ENCODE measurements at regions not wholly inside any gene's neighbourhood (a gene's known extent, or its start where the extent isn't known, plus 50 kb on each side); places are given as distances from the start of the nearest gene placed in this dataset.

DNA sequence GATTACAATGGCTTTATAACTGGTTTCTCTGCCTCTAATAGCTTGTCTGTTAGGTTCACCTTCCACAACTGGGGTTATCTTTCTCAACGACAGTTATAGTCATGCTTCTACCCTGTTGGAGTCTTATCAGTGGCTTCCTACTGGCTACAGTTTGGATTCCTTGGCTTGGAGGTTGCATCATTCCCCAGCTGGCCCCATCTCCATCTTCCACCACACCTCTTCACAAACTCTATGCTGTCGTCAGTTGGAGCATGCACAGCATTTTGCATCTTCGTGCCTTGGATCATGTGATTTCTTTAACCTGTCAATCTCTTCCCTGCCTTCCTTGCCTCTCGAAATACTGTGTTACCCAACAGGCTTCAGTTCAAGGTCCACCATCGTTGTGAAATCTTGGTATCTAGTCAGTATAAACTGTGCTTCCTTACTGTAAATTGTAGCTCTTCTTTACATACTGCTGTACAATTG, 316.3 kb upstream of the CXCR4 start:
- no peak for TF ChIP-seq POLR2AphosphoS5 (IDR thresholded peaks at IDR 0.05)
- TF ChIP-seq, protein P1, sequence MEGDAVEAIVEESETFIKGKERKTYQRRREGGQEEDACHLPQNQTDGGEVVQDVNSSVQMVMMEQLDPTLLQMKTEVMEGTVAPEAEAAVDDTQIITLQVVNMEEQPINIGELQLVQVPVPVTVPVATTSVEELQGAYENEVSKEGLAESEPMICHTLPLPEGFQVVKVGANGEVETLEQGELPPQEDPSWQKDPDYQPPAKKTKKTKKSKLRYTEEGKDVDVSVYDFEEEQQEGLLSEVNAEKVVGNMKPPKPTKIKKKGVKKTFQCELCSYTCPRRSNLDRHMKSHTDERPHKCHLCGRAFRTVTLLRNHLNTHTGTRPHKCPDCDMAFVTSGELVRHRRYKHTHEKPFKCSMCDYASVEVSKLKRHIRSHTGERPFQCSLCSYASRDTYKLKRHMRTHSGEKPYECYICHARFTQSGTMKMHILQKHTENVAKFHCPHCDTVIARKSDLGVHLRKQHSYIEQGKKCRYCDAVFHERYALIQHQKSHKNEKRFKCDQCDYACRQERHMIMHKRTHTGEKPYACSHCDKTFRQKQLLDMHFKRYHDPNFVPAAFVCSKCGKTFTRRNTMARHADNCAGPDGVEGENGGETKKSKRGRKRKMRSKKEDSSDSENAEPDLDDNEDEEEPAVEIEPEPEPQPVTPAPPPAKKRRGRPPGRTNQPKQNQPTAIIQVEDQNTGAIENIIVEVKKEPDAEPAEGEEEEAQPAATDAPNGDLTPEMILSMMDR (IDR thresholded peaks at IDR 0.05) = no peak
- no peak for TF ChIP-seq POLR2A (IDR thresholded peaks at IDR 0.05)

All from breast epithelium (tissue), 3 donors.